Prostate gland (tissue), 2 donors: ENCODE measurements at regions not wholly inside any gene's neighbourhood (a gene's known extent, or its start where the extent isn't known, plus 50 kb on each side); places are given as distances from the start of the nearest gene placed in this dataset.
A peak's percentile ranks its signal among the peaks of the same experiment; 100 is the strongest.
"Not testable (repeated sequence)": the region's sequence is repeated elsewhere in the genome, so short reads cannot be mapped to it uniquely, and the experiment has no call there.

Experiments
- DNase-seq: peaks from one replicate; pipeline ENCODE4 v3.0.0-alpha.2; 2019; ENCODE audit warnings: low spot score
- H3K27ac ChIP-seq, 2 donors: fragments of 200-600 bp; sonication (generic); 2 replicates each; pipeline ENCODE4 v1.5.1; 2017 to 2019
- H3K27me3 ChIP-seq: fragments of 200-600 bp; sonication (generic); replicated peaks from 2 replicates; pipeline ENCODE4 v1.5.1; 2019; ENCODE audit not compliant: insufficient read depth
- H3K36me3 ChIP-seq, 2 donors: fragments of 200-600 bp; sonication (generic); 1 replicate in 1 of 2; 2 replicates in 1 of 2; pipeline versions ENCODE4 v1.5.1 to v1.8.1; 2017 to 2019
- H3K4me1 ChIP-seq: fragments of 200-600 bp; sonication (generic); replicated peaks from 2 replicates; pipeline ENCODE4 v1.5.1; 2019
- H3K4me3 ChIP-seq, 2 donors: fragments of 200-600 bp; sonication (generic); 2 replicates each; pipeline ENCODE4 v1.5.1; 2017 to 2019
- H3K9me3 ChIP-seq: fragments of 200-600 bp; sonication (generic); 2 replicates; pipeline ENCODE4 v1.5.1; 2017
- CTCF ChIP-seq, 4 experiments: fragments of 200-600 bp in 2 of 4; fragments of 450-650 bp in 2 of 4; sonication (generic) in 2 of 4; IDR thresholded peaks; 1 replicate in 3 of 4; 2 replicates in 1 of 4; pipeline ENCODE4 v1.5.1; 2016 to 2019; ENCODE audit warnings: antibody characterized with exemption in 4 of 4, mild to moderate bottlenecking in 2 of 4, moderate library complexity in 2 of 4
- POLR2A ChIP-seq: fragments of 450-650 bp; IDR thresholded peaks from one replicate; pipeline ENCODE4 v1.6.1; 2016; ENCODE audit warnings: antibody characterized with exemption, mild to moderate bottlenecking
- POLR2AphosphoS5 ChIP-seq: sonication (generic); formaldehyde crosslinking; IDR thresholded peaks from one replicate; pipeline ENCODE4 v1.6.1; 2017; ENCODE audit warnings: antibody characterized with exemption
- WGBS: methylation state at CpG from one replicate; pipeline ENCODE4 v1.1.5; 2018; 5-methylcytosine and 5-hydroxymethylcytosine counted together
- intact Hi-C: fragments of 100-400 bp; cut with DNase I; formaldehyde crosslinking; loops from one replicate; pipeline ENCODE4 v1.14.2; 2022

- 24% methylated on average over 36 of the region's 44 CpGs for WGBS
- H3K36me3 ChIP-seq = no peaks in the 10 kb centered on the region
- H3K27me3 ChIP-seq = no peaks in the 10 kb centered on the region
- intact Hi-C loops = no loop called here
- no peaks in the 10 kb centered on the region for H3K4me1 ChIP-seq
- H3K4me3 ChIP-seq = peak overlapping the region; percentile 7 to 19
- no peak for TF ChIP-seq POLR2AphosphoS5
- TF ChIP-seq POLR2A = no peak
- no peak for TF ChIP-seq CTCF (IDR thresholded peaks at IDR 0.05)
- H3K9me3 ChIP-seq = no peaks in the 10 kb centered on the region
- DNase-seq = peak; percentile 58
- no peak overlapping the region for H3K27ac ChIP-seq
Observed at GRCh38 chr10:27319752-27320431, 79.3 kb upstream of the ACBD5 start.

- H3K4me3 ChIP-seq, H3K27me3 ChIP-seq, H3K36me3 ChIP-seq, DNase-seq, H3K4me1 ChIP-seq, H3K27ac ChIP-seq, H3K9me3 ChIP-seq, intact Hi-C loops: not testable (repeated sequence)
- 98% methylated on average over 5 of the region's 5 CpGs for WGBS
Observed at GRCh38 chr10:27319139-27319538, 78.5 kb upstream of the ACBD5 start.

- H3K27ac ChIP-seq, H3K9me3 ChIP-seq, H3K4me3 ChIP-seq, DNase-seq, intact Hi-C loops, H3K36me3 ChIP-seq, H3K4me1 ChIP-seq, H3K27me3 ChIP-seq: not testable (repeated sequence)
- WGBS = 74% methylated on average over 2 of the region's 2 CpGs
Observed at GRCh38 chr10:27315082-27315481, 74.5 kb upstream of the ACBD5 start.

- H3K27ac ChIP-seq, H3K9me3 ChIP-seq, H3K27me3 ChIP-seq, intact Hi-C loops, H3K4me1 ChIP-seq, DNase-seq, H3K4me3 ChIP-seq, H3K36me3 ChIP-seq: not testable (repeated sequence)
- 61% methylated on average over 3 of the region's 3 CpGs for WGBS
Observed at GRCh38 chr10:27313586-27313985, 73.0 kb upstream of the ACBD5 start.

- DNase-seq = no peak
- TF ChIP-seq POLR2A = no peak
- TF ChIP-seq POLR2AphosphoS5 = no peak
- no peak for TF ChIP-seq CTCF (IDR thresholded peaks at IDR 0.05)
- no peaks in the 10 kb centered on the region for H3K36me3 ChIP-seq
- H3K9me3 ChIP-seq = no peaks in the 10 kb centered on the region
- no peaks in the 10 kb centered on the region for H3K27me3 ChIP-seq
- 83% methylated on average over 4 of the region's 4 CpGs for WGBS
- H3K27ac ChIP-seq = no peak overlapping the region
- H3K4me1 ChIP-seq = no peaks in the 10 kb centered on the region
- no peak overlapping the region for H3K4me3 ChIP-seq
- intact Hi-C loops = no loop called here
Observed at GRCh38 chr10:27312854-27313253, 72.3 kb upstream of the ACBD5 start.

- H3K27ac ChIP-seq, H3K36me3 ChIP-seq, DNase-seq, intact Hi-C loops, H3K4me3 ChIP-seq, H3K9me3 ChIP-seq, H3K27me3 ChIP-seq, H3K4me1 ChIP-seq: not testable (repeated sequence)
- WGBS = 96% methylated on average over 20 of the region's 20 CpGs
Observed at GRCh38 chr10:27311809-27312208, 71.2 kb upstream of the ACBD5 start.

- DNase-seq, intact Hi-C loops: not testable (repeated sequence)
- WGBS = 78% methylated on average over 4 of the region's 4 CpGs
Observed at GRCh38 chr10:27298522-27298850, 57.9 kb upstream of the ACBD5 start.

More at GRCh38 chr10:27298522-27298850, 57.9 kb upstream of the ACBD5 start:
- not testable (repeated sequence) for H3K27me3 ChIP-seq, H3K4me3 ChIP-seq, H3K9me3 ChIP-seq, H3K4me1 ChIP-seq, H3K27ac ChIP-seq, H3K36me3 ChIP-seq
